GM12878 (cell line): ENCODE measurements at regions not wholly inside any gene's neighbourhood (a gene's known extent, or its start where the extent isn't known, plus 50 kb on each side); places are given as distances from the start of the nearest gene placed in this dataset.

Experiments
- ATAC-seq: fragments of 200-7000 bp; cut with Tn5 transposase; 3 replicates; pipeline ENCODE4 v1.9.1; 2020; ENCODE audit warnings: mild to moderate bottlenecking, moderate library complexity
- BruUV-seq: library from RNA; stranded (reverse); fragments of 400-500 nt; replicated peaks from 2 replicates; lab custom pipeline; 2021; lab: Mats Ljungman, UMichigan
- CTCF ChIA-PET: fragments of 300-600 bp; sonication (Branson Sonifier 250); formaldehyde crosslinking; extraction: SDS; loops from one replicate; lab custom pipeline; 2021; ENCODE audit warnings: inconsistent platforms; lab: Yijun Ruan, JAX
- POLR2A ChIA-PET: fragments of 350-600 bp; formaldehyde crosslinking; extraction: SDS; loops from one replicate; lab custom pipeline; 2021; ENCODE audit warnings: inconsistent platforms; lab: Charles Lee
- RAD21 ChIA-PET: fragments of 300-600 bp; sonication (Branson Sonifier 250); formaldehyde crosslinking; loops from one replicate; lab custom pipeline; 2023; ENCODE audit warnings: antibody characterized with exemption; ENCODE audit not compliant: unreplicated experiment; lab: Charles Lee
- SMC1A ChIA-PET: fragments of 300-600 bp; sonication (Branson Sonifier 250); formaldehyde crosslinking; loops from one replicate; lab custom pipeline; 2023; ENCODE audit not compliant: unreplicated experiment, uncharacterized antibody; lab: Charles Lee
- DNase-seq: peaks from one replicate; pipeline ENCODE4 v3.0.0-alpha.2; 2011; ENCODE audit warnings: low read depth, low spot score
- FAIRE-seq: peaks from 3 replicates; lab custom pipeline; 2011; peaks lifted over from hg19 to GRCh38; lab: Jason Lieb, UNC
- H2AFZ ChIP-seq: 2 replicates; pipeline ENCODE4 v1.6.0; 2011; ENCODE audit warnings: low read depth, low read length, control low read depth; ENCODE audit not compliant: control insufficient read depth
- H3K27ac ChIP-seq: 2 replicates; pipeline ENCODE4 v1.5.1; 2011; ENCODE audit warnings: control low read depth; ENCODE audit not compliant: control insufficient read depth, insufficient read depth
- H3K27me3 ChIP-seq, 2 experiments: replicated peaks in 1 of 2; 2 replicates each; pipeline versions ENCODE4 v1.6.0 to v1.6.1; 2011; ENCODE audit warnings: low read length in 1 of 2; ENCODE audit not compliant: control insufficient read depth in 2 of 2, insufficient read depth in 2 of 2
- H3K36me3 ChIP-seq, 2 experiments: 2 replicates each; pipeline ENCODE4 v1.5.1; 2011; ENCODE audit warnings: low read length in 1 of 2; ENCODE audit not compliant: control insufficient read depth in 2 of 2, insufficient read depth in 2 of 2
- H3K4me1 ChIP-seq: 2 replicates; pipeline ENCODE4 v1.6.1; 2011; ENCODE audit warnings: mild to moderate bottlenecking, low read length, moderate library complexity, mixed read lengths; ENCODE audit not compliant: control insufficient read depth, insufficient read depth
- H3K4me2 ChIP-seq: 2 replicates; pipeline ENCODE4 v1.6.0; 2011; ENCODE audit warnings: control low read depth; ENCODE audit not compliant: control insufficient read depth, insufficient read depth
- H3K4me3 ChIP-seq: fragments of 200-600 bp; sonication (generic); 2 replicates; pipeline ENCODE4 v1.5.1; 2016
- H3K79me2 ChIP-seq: 2 replicates; pipeline ENCODE4 v1.6.0; 2011; ENCODE audit warnings: low read length; ENCODE audit not compliant: control insufficient read depth, insufficient read depth
- H3K9ac ChIP-seq: 2 replicates; pipeline ENCODE4 v1.8.0; 2011; ENCODE audit warnings: low read length, control low read depth, mixed read lengths; ENCODE audit not compliant: control insufficient read depth, insufficient read depth
- H3K9me3 ChIP-seq: replicated peaks from 3 replicates; pipeline ENCODE4 v1.5.1; 2011; ENCODE audit warnings: mild to moderate bottlenecking, low read length; ENCODE audit not compliant: control insufficient read depth, insufficient read depth
- H4K20me1 ChIP-seq: 2 replicates; pipeline ENCODE4 v1.6.0; 2011; ENCODE audit not compliant: control insufficient read depth, insufficient read depth
- CEBPB ChIP-seq, 2 experiments: fragments of 150-350 bp in 1 of 2; IDR thresholded peaks; 2 replicates each; pipeline ENCODE4 v1.6.1; 2012 to 2014; ENCODE audit warnings: low read depth in 2 of 2, low read length in 2 of 2, borderline replicate concordance in 1 of 2, inconsistent platforms in 1 of 2
- ESRRA ChIP-seq: IDR thresholded peaks from 2 replicates; pipeline ENCODE4 v1.6.1; 2012; ENCODE audit warnings: mild to moderate bottlenecking, low read length, improper control_type of control experiment
- GATAD2B ChIP-seq: fragments of 450-650 bp; conservative IDR thresholded peaks from 2 replicates; pipeline ENCODE4 v1.6.1; 2017; ENCODE audit warnings: low read depth, mild to moderate bottlenecking, moderate library complexity
- HDAC2 ChIP-seq: fragments of 200-600 bp; sonication (generic); IDR thresholded peaks from 2 replicates; pipeline ENCODE4 v1.6.1; 2017
- IKZF1 ChIP-seq: fragments of 450-650 bp; conservative IDR thresholded peaks from 2 replicates; pipeline ENCODE4 v1.6.1; 2017; ENCODE audit warnings: antibody characterized with exemption, mild to moderate bottlenecking
- MAX ChIP-seq: IDR thresholded peaks from 2 replicates; pipeline ENCODE4 v1.6.1; 2012; ENCODE audit warnings: low read depth, low read length, improper control_type of control experiment
- MEF2A ChIP-seq: IDR thresholded peaks from 2 replicates; pipeline ENCODE4 v1.6.1; 2011; ENCODE audit warnings: low read depth, mild to moderate bottlenecking, low read length, moderate library complexity; ENCODE audit not compliant: insufficient read depth
- NFYB ChIP-seq: IDR thresholded peaks from 2 replicates; pipeline ENCODE4 v1.6.1; 2011; ENCODE audit warnings: low read depth, mild to moderate bottlenecking, low read length, improper control_type of control experiment, moderate library complexity; ENCODE audit not compliant: insufficient read depth
- POLR2AphosphoS5 ChIP-seq: IDR thresholded peaks from 2 replicates; pipeline ENCODE4 v1.6.1; 2011; ENCODE audit warnings: mild to moderate bottlenecking, low read length, inconsistent platforms
- SMAD1 ChIP-seq: fragments of 450-650 bp; IDR thresholded peaks from 2 replicates; pipeline ENCODE4 v1.6.1; 2018; ENCODE audit warnings: mild to moderate bottlenecking, low read depth; ENCODE audit not compliant: partially characterized antibody
- SUPT20H ChIP-seq: IDR thresholded peaks from 2 replicates; pipeline ENCODE4 v1.6.1; 2011; ENCODE audit warnings: low read depth, mild to moderate bottlenecking, low read length, moderate library complexity, borderline replicate concordance; ENCODE audit not compliant: control insufficient read depth
- ZBTB11 ChIP-seq: fragments of 450-650 bp; formaldehyde crosslinking; IDR thresholded peaks from 2 replicates; pipeline ENCODE4 v1.5.0; 2022; ENCODE audit warnings: mild to moderate bottlenecking, missing genetic modification characterization
- ZNF687 ChIP-seq: fragments of 450-650 bp; IDR thresholded peaks from 2 replicates; pipeline ENCODE4 v1.6.1; 2017; ENCODE audit warnings: mild to moderate bottlenecking, moderate library complexity
- WGBS: methylation state at CpG from one replicate; pipeline ENCODE4 v1.1.6; 2016; ENCODE audit warnings: low lambda C conversion rate; ENCODE audit not compliant: insufficient replicate concordance, insufficient coverage; ENCODE audit errors: missing lambda C conversion rate; 5-methylcytosine and 5-hydroxymethylcytosine counted together
- in situ Hi-C: fragments of 300-500 bp; cut with MboI; formaldehyde crosslinking; loops from 9 replicates; pipeline ENCODE4 v1.14.3; 2018; ENCODE audit warnings: mixed read lengths
- intact Hi-C: fragments of 100-400 bp; cut with micrococcal nuclease; formaldehyde crosslinking; loops from one replicate; pipeline ENCODE4 v1.14.2; 2022; ENCODE audit not compliant: unreplicated experiment

- Histone ChIP-seq H3K4me3 (no peak overlapping the region), H3K9me3 (no peaks in the 10 kb centered on the region), H3K27me3 (no peaks in the 10 kb centered on the region), H3K36me3 (no peaks in the 10 kb centered on the region), H2AFZ (peak overlapping the region; percentile 55), H4K20me1 (no peaks in the 10 kb centered on the region), H3K9ac (no peak overlapping the region), H3K4me2 (no peak overlapping the region)
- in situ Hi-C loops: no loop called here
- WGBS: 38% methylated on average over 5 of the region's 5 CpGs
- ChIA-PET CTCF (interaction anchor here (1.0 to 2.6 kb wide), 3 partner anchors 18 to 37 kb away, joined by 3 to 15 read pairs (median 5); no protein-coding TSS in a partner anchor), POLR2A (no interaction called here), SMC1A (interaction anchor here (0.6 to 1.7 kb wide), 4 partner anchors 12 to 736 kb away, joined by 3 to 5 read pairs (median 4); no protein-coding TSS in a partner anchor)
- no TSS peak for BruUV-seq
- FAIRE-seq (no peak), ATAC-seq (no peak), DNase-seq (no peak)
- TF ChIP-seq MAX (no peak), SMAD1 (no peak), MEF2A (no peak), IKZF1 (no peak), SUPT20H (no peak), CEBPB (IDR thresholded peaks at IDR 0.05; ENCODE audit: borderline replicate concordance in 1 of 2, low read depth in 2 of 2, low read length in 2 of 2) (no peak), POLR2AphosphoS5 (no peak), ZNF687 (no peak), ESRRA (no peak), HDAC2 (no peak), ZBTB11 (CRISPR knock-in tag) (no peak), GATAD2B (no peak), NFYB (no peak)
- TF ChIP-seq, all 136 proteins: peak for 0
- RAD21 ChIA-PET: interaction anchor here (0.9 kb wide), 2 partner anchors 36 to 37 kb away, joined by 3 read pairs; no protein-coding TSS in a partner anchor
- H3K27ac ChIP-seq: no peak overlapping the region
- H3K79me2 ChIP-seq: no peaks in the 10 kb centered on the region
- peaks cover 5% of the 10 kb centered on the region for H3K4me1 ChIP-seq
- intact Hi-C loops: no loop called here
These were observed 75.1 kb downstream of the LYZL2 start for GRCh38 chr10:30554440-30554825.
